Activated effector memory CD4-positive, alpha-beta T cell treated with Interleukin-2 at 50 U/mL for 16 hours (primary cell): ENCODE measurements at regions not wholly inside any gene's neighbourhood (a gene's known extent, or its start where the extent isn't known, plus 50 kb on each side); places are given as distances from the start of the nearest gene placed in this dataset.

Experiments
- DNase-seq: peaks from one replicate; pipeline ENCODE4 v3.0.0-alpha.2; 2020

DNA sequence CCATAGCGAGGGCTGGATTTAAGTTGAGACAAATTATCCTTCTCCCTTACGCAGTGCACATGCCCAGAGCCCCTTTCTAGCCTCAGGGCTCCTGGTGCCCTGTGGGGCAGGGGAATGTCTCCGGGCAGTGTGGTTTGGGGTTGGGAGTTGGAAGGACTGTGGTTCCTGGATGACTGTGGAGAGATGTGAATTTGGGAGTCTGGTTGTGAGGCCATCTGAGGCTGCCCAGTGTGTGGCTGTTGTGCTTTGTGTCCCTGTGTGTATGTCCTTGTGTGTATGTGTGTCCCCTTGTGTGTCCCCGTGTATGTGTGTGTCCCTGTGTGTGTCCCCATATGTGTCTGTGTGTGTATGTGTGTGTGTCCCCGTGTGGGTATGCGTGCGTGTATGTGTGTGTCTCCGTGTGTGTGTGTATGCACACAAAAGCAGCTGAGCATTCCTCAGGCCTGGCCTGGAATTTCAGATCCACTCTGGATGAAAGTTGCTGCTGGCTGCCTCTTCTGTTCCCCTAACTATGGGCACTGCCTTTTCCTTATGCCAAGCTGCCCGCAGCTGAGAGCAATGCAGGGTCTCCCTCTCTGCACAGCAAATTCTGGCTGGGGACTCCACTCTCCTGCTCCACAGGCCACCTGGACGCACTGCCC, 65.4 kb downstream of the UBIAD1 start:
- no peak for DNase-seq

DNA sequence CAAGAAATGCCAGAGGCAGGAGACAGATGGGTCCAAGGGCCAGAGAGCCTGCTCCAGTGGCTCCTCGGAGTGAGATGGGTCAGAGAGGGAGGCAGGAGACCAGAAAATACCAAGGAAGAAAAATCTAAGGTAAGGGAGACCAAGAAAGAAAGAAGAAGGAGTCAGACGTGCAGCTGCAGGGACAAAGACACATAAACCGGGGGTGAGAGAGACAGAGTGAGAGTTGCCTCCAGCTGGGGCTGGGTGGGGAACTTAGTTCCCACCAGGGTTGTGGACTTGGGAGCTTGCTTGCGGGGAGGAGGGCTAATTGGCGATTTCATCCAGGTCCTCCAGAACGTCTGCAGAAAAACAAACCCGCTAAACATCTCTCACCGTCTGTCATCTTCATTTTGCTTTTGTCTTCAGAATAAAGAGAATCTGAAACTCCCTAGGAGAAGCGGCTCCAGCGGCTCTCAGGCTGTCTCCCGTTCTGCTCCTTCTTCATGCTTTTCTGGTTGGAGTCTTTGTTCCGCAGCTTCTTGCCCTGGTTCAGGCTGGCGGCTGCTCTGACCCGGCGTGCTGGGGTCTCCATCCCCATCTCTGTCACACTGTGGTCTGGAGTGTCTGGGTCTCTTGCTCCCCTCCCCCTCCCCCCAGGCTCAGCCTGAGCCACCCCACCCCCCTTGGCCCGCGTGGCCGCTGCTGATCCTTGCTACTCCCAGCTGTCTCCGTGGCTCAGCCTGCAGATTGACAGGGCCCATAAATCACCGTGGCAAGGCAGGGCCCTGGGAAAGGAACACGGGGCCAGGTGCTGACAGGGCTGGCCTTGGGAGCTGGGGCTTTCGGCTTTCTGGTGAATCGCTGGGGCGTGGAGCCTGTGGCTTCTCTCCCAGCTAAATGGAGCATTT, 66.6 kb downstream of the UBIAD1 start:
- DNase-seq, result no peak

DNA sequence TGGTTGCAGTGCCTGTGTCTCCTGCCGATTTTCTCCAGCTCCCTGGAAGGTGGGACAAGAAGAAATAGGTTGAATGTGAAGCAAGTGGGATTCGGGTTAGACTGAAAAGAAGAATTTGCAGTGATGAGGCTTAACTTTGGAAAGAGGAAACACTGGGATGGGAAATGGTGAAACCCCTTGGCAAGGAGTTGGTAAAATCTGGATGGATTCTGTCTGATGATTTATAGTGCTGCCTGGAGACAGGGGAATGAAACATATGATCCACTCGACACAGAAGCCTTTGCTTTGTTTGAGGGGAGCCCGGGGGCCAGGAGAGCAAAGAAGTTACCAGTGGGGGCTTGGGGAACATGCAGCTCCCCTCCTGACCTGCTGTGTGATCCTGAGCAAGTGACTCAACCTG, 67.2 kb downstream of the UBIAD1 start:
- no peak for DNase-seq

DNA sequence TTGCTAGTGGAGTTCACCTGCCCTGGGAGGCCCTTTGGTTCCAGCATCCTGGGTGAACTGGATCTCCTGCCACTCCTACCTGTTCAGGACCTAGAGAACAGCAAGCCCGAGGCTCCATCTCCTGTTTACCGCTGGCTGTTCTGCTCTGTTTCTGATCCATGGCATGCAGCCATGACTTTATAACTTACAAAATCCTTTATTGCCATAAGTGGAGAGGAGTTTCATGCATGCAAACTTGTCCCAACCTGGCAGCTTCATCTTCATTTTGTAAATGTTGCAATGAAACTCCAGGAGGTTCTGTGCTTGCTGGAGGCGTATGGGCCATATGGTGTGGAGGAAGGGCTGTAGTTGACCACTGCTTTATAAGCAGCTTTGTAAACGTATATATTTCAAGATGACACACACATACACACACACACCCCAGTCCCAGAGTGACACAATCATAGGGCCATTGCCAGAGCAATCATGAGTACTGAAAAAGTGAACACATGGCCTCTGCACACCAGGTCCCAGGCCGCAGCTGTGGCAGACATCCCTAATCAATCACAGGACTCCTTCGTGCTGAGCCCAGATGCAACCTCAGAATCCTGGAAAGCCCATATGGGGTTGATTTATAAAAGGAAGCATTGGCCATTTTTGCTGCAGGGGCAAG, 69.0 kb downstream of the UBIAD1 start:
- no peak for DNase-seq

DNA sequence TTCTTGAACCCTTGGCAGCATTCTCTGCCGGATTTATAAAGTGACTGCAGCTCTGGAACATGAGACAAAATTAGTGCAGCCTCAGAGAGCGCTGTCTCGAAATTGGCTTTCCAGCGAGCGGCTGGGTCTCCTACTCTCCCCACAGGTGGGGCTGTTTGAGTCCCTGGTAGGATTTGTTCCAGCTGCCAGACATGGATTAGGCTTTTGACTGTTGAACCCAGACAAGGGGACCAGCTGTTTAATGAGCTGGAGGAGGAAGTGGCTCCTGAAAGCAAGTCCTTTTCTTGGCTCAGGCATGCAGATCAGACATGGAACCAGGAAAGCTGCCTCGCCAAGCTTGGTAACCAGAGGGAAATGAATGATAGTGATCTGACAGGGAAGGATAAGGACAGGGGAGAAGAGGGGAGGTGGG, 69.6 kb downstream of the UBIAD1 start:
- no peak for DNase-seq

DNA sequence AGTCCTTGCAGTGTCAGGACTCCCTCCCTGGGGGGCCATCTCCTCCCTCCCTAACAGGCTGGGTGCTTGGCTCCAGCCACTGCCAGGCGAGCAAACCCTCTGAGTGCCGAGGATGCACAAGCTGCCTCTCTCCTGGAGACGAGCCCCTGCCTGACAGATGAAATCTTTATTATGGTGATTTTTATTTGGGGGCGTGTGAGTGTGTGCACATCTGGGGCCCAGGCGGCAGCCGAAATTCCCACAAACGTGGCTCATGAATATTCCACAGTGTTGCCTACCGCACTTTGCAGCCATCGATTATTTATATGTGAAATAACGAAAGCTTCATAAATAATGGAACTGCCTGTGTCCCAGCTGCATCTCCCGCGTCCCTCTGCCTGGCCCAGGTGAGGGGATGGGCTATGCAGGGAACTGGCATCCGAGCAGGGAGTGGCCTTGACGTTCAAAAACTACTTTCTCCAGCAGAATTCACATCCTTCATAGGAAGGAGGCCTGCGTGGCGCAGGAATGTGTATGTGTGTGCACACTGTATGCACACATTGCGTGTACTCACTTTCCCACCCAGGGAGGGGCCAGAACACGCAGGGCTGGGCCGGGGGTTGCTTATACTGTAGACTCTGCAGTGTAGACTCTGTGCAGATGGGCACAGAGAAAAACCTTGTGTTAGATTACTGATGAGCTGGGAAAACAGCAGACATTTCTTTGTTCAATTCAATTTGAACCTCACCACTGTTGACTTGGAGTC, 73.1 kb downstream of the UBIAD1 start:
- DNase-seq, result no peak

DNA sequence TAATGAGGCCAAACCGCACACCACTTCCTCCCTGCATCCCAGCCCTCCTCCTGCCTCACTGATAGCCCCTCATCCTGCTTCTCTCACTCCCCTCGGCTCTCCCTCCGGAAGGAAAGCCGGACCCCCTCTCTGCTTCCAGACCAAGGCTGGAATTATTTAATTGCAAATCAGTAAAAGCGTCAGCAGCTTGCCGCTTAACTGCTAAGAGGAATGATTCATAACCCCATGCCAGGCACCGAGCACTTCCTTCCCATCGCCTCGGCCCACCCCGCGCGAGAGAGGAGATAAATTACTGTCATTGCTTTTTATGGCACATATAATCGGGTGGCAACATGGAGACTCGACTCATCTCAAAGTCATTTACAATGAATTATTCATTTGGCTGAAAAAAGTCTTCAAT, 77.3 kb downstream of the UBIAD1 start:
- no peak for DNase-seq

DNA sequence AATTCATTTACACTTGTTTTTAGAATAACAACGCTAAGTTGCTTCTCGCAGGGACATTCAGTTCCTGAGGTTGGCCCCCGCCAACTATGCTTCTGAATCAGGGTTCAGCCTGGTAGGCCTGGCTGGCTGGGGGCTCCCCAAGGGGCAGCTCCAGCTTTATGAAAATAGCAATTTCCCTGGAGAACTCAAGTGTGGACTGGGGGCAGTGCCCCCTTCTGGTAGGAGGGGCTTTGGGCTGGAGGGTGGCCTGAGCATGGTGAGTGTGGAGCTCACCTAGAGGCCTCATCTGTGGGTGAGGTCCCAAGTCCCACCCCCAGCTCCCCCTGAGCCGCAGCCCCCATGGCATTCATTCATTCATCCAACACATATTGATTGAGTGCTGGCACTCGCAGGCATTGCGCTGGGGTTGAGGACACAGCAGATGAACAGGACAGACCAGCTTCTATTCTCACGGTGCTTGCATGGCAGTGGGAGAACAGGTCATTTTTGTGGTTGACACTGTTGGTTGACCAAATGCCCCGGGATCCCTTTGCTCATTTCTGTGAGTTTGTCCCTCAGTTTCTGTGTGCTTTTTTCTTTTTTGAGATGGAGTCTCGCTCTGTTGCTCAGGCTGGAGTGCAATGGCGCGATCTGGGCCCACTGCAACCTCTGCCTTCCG, 79.2 kb downstream of the UBIAD1 start:
- DNase-seq, result no peak

DNA sequence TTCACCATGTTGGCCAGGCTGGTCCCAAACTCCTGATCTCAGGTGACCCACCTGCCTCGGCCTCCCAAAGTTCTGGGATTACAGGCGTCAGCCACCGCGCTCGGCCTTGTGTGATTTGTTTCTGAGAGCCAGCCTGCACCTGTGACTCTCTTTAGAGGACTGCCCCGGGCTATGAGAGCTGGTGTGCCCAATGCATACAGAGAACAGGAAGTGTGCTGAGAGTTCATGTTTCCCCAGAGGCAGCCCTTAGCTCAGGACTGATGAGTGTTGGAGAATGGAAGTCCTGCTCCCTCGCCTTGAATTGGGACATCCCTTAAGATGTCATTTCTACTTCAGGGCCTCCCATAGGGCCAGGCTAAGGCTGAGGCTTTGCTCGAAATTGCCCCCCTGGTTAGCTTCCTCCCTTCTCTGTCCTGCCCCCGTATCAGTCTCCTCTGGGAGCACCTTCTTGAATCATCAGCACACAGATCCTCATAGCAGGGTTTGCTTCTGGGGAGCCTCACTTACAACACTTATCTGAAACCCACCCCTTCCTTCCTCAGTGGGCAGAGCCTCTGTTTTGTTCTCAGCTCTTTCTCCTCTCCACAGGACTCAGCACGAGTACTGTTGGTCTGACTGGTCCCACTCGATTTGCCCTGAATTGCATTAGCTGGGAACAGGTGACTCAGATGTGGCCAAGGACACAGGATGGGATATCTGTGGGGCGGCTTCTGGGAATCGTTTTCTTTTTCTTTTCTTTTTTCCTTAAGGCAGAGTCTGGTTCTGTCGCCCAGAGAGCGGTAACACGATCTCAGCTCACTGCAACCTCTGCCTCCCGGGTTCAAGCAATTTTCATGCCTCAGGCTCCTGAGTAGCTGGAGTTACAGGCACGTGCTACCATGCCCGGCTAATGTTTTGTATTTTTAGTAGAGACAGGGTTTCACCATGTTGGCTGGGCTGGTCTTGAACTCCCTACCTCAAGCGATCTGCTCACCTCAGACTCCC, 80.1 kb downstream of the UBIAD1 start:
- DNase-seq, result no peak

DNA sequence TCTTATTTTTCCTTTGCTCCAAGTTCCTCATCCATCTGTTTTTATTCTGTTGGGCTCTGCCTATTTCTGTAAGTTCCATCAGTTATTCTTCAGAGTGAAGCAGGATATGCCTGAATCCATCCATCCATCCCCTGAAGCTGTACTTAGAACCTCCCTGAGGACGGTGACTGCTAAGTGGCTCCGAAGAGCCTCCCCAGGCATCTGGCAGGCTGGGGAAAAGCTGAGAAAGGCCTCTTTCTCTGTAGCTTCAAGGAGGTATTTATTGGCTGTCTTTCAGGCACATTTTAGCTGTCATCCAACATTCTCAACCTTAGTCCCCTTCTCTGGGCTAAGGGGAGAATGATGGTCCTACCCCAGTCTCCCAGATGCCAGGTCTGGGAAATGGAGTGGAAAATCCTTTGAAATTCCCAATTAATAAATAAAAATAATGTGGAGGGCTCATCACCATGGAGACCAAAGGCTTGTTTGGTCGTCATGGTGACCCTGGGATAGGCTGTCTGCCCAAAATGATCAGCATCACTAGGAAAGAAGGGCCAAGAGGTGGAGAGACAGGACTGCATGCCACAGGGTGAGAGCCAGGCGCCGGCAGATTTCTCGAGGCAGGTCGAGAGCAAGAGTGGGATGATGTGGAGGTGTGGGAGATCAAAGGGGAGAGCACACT, 82.0 kb downstream of the UBIAD1 start:
- DNase-seq, result no peak

DNA sequence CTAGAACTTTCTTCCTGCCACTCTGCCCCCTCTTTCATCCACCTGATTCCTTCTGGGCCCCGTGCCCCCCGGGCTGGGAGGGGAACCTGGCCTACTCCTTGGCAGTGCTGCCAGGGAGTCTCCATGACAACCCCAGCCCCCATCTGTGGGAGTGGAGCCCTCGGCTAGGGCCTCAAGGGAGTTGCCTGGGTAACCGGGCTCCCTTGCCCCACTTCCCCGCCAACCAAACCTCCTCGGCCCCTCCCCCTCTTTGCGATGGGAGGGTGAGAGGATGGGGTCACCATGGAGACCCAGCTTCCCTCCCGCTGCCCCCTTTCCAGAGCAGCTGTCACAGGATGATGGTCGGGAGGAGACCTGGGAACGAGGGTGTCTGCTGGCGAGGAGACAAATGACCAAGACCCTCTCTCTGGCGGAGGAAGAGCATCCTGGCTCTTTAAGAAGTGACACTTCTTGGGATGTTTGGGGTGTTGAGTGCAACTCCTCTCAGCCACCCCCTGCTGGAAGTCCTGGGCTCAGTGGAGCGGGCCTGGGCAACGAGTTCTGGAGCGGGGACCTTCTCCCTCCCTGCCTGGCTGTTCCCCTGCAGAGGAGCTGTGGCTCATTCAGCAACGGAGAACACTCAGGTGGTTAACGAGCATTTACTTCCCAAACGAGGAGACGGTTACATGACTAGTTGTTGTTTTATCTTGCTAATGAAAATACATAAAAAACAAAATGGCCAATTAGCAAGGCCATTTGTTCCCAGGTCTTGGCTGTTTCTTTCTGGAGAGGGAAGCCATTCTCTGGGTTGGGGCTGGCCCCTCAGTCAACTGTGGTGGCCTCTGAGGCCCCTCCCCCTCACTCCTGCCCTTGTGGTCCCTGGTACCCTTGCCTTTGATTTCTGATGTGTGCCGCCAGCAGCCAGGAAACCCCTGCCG, 82.8 kb downstream of the UBIAD1 start:
- DNase-seq, result no peak

DNA sequence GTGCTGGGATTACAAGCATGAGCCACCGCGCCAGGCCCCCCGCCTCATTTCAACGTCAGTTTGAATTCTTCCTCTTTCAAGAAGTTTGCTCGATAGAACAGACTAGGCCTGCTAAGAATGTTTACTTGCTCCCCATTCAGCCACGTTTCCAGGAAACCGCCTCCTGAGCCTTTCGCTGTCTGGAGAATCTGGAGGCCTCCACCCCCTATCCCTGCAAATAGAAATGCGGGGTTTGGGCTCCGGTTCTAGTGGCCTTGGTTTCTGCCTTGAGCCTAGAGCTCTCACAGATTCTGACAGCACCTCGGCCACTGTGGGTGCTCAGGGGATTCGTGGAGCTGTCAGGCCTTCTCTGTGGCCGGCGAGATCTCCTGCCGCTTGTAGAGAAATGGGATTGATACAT, 84.3 kb downstream of the UBIAD1 start:
- no peak for DNase-seq

DNA sequence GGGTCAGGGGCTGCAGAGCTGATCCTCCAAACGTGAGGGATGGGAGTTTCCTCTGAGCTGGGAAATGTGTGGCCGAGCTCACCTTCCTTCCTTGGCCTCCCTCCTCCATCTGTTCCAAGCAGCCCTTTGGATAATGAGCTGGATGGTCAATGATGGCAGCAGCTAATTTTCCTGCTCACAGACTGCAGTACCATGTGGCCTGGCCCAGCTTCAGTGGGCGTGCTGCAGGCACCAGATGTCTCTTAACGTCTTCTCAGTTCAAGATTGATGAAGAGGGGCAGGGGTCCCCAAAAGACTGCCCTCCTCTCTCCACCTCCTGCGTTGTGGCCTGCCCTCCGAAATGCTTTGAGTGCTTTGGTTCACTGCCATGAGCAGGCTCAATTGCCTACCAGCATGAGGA, 86.0 kb downstream of the UBIAD1 start:
- no peak for DNase-seq

DNA sequence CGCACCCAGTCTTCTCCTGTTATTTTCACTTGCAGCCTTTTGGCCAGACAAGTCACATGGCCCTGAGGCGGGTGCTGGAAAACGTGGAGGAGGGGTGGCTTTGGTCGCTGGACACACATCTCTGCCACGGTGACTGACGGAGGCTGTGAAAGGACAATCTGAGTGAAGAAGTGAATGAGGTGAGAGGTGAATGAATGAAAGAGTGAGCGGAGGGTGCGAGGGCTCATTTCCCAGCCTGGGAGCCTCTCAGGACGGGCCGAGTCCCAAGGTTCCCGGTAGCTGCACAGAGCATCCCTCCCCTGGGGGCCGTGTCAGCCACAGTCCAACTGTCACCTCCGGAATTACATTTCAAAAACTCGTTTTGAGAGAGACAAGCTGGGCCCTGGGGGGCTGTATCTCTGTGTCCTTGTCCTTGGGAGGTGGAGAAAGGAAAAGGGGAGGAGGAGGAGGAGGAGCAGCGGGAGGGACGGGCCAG, 89.6 kb downstream of the UBIAD1 start:
- DNase-seq, result no peak

DNA sequence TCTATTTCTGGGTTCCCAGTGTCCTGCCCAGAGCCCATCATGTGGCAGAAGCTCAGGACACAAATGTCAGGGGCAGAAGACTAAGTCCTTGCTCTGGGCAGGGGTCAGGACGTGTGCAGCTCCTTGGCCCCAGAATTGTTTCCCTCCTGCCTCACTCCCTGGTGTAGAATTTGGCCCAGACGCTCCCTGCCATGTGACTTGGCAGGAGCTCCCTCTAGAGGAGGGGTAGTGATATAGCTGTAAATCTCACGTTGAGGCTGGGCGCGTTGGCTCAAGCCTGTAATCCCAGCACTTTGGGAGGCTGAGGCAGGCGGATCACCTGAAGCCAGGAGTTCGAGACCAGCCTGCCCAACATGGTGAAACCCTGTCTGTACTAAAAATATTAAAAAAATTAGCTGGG, 91.2 kb downstream of the UBIAD1 start:
- no peak for DNase-seq

DNA sequence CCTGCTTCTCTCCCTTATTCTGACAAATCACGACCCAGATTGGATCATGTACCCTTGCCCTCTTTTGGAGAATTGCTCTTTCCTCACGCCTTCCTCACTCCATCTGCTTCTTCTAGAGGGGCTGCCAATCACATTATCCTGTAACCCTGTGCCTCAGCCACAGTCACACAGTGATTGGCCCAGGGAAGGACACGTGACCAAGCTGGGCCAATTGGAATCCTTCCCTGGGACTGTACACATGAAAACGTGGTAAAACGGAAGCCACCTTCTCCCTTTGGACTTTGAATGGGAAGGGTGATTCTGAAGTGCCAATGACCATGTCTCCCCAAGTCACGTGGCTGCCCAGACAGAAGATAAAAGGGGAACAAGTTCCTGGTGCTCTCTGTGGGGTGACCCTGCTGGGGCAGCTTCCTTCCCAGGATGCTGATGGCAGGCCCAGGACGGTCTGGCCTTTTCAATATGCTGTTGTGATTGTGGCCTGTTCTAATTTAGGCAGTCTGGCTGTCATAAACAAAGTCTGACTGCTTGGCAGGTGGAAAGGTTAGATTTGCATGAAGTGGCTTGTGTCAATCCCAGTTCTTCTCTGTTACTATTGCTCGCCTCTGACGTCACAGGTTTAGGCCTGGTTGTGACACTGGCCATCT, 92.9 kb downstream of the UBIAD1 start:
- no peak for DNase-seq

DNA sequence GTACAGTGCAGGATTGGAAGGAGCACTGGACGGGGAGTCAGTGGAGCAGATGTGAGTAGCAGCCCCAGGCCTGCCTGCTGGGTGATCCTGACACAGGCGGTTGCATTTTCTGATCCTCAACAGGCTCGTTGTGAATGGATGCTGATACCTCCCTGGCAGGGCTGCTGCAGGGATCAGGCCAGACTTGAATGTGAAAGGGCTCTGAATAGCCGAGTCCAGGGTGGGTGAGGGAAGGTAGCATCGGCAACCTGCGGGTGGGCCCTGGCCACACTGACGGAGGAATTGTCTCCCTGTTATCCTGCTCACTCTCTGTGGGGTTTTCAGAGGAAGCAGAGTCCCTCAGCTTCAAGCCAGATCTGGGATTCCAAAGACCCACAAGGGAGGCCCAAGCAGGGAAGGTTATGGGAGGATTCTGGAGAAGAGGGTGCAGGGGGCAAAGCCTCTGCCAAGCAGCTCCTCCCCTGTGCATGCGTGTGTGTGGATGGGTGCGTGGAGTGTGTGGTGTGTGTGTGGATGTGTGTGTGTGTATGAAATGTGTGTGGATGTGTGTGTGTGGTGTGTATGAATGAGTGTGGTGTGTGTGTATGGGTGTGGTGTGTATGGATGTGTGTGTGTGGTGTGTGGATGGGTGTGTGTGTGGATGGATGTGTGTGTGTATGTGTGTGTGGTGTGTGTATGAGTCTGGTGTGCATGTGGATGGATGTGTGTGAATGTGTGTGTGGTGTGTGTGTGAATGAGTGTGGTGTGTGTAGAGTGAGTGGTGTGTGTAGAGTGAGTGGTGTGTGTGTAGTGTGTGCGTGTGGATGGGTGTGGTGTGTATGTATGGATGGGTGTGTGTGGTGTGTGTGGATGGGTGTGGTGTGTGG, 100.3 kb downstream of the UBIAD1 start:
- no peak for DNase-seq
